Thyroid gland (tissue), 4 donors: ENCODE measurements at regions not wholly inside any gene's neighbourhood (a gene's known extent, or its start where the extent isn't known, plus 50 kb on each side); places are given as distances from the start of the nearest gene placed in this dataset.

Experiments
- DNase-seq, 2 donors: peaks; one replicate each; pipeline ENCODE4 v3.0.0-alpha.2; 2019
- H3K27ac ChIP-seq, 3 donors: fragments of 200-600 bp; sonication (generic); 1 replicate in 2 of 3; 2 replicates in 1 of 3; pipeline ENCODE4 v1.5.1; 2016 to 2019; ENCODE audit warnings: mild to moderate bottlenecking in 1 of 3, moderate library complexity in 1 of 3
- H3K27me3 ChIP-seq: fragments of 200-600 bp; sonication (generic); one replicate; pipeline ENCODE4 v1.5.1; 2019
- H3K36me3 ChIP-seq, 2 donors: fragments of 200-600 bp; sonication (generic); one replicate each; pipeline ENCODE4 v1.5.1; 2016 to 2019
- H3K4me1 ChIP-seq, 2 donors: fragments of 200-600 bp; sonication (generic); one replicate each; pipeline ENCODE4 v1.5.1; 2017 to 2019
- H3K4me3 ChIP-seq, 3 donors: fragments of 200-600 bp; sonication (generic); replicated peaks in 1 of 3; 1 replicate in 2 of 3; 2 replicates in 1 of 3; pipeline ENCODE4 v1.5.1; 2016; ENCODE audit warnings: mild to moderate bottlenecking in 1 of 3
- H3K9me3 ChIP-seq: fragments of 200-600 bp; sonication (generic); one replicate; pipeline ENCODE4 v1.5.1; 2017
- POLR2A ChIP-seq, 2 donors: fragments of 450-650 bp; IDR thresholded peaks; one replicate each; pipeline ENCODE4 v1.6.1; 2017; ENCODE audit warnings: antibody characterized with exemption in 2 of 2, mild to moderate bottlenecking in 2 of 2, moderate library complexity in 1 of 2
- WGBS, 2 donors: methylation state at CpG; one replicate each; pipeline ENCODE4 v1.1.5; 2017; 5-methylcytosine and 5-hydroxymethylcytosine counted together
- intact Hi-C: fragments of 100-400 bp; cut with DNase I; formaldehyde crosslinking; loops from one replicate; pipeline ENCODE4 v1.15.1; 2023
- TF ChIP-seq, protein P1 (sequence below), 6 experiments: fragments of 200-600 bp in 3 of 6; fragments of 450-650 bp in 3 of 6; sonication (generic) in 3 of 6; IDR thresholded peaks; one replicate each; pipeline ENCODE4 v1.5.1; 2016 to 2019; ENCODE audit warnings: antibody characterized with exemption in 6 of 6, mild to moderate bottlenecking in 2 of 6, inconsistent platforms in 1 of 6, moderate library complexity in 1 of 6

DNA sequence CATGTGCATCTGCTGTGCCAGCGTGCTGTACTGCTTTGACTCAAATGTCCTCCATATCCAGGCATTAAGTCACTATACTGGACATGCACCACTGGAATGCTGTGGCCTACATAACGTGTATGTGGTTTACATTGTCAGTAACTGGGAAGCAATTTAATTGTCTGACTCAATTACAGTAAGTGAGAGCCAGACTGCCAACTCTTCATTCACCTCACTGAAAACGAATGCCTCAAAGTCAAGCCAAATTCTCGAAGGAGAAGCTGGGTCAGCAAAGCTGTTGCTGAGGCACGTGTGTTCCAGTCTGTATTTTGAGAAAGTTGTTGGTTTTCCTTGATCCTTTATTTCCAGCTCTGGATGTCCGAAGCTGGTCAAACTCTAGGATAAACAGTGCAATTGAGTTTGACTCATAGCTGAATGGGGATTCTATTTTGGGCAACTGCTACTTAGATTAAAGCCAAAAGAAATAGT lies 534.3 kb downstream of the COL12A1 start:
- H3K4me1 ChIP-seq, result no peaks in the 10 kb centered on the region
- H3K36me3 ChIP-seq, result no peaks in the 10 kb centered on the region
- TF ChIP-seq, protein P1, sequence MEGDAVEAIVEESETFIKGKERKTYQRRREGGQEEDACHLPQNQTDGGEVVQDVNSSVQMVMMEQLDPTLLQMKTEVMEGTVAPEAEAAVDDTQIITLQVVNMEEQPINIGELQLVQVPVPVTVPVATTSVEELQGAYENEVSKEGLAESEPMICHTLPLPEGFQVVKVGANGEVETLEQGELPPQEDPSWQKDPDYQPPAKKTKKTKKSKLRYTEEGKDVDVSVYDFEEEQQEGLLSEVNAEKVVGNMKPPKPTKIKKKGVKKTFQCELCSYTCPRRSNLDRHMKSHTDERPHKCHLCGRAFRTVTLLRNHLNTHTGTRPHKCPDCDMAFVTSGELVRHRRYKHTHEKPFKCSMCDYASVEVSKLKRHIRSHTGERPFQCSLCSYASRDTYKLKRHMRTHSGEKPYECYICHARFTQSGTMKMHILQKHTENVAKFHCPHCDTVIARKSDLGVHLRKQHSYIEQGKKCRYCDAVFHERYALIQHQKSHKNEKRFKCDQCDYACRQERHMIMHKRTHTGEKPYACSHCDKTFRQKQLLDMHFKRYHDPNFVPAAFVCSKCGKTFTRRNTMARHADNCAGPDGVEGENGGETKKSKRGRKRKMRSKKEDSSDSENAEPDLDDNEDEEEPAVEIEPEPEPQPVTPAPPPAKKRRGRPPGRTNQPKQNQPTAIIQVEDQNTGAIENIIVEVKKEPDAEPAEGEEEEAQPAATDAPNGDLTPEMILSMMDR (IDR thresholded peaks at IDR 0.05), result no peak
- TF ChIP-seq POLR2A (IDR thresholded peaks at IDR 0.05), result no peak
- no peak overlapping the region for H3K4me3 ChIP-seq
- DNase-seq, result no peak
- 55 to 70% methylated on average over 6 of the region's 6 CpGs for WGBS, 2 donors
- no peaks in the 10 kb centered on the region for H3K27me3 ChIP-seq
- H3K9me3 ChIP-seq, result no peaks in the 10 kb centered on the region
- no peak overlapping the region for H3K27ac ChIP-seq
- intact Hi-C loops, result no loop called here

DNA sequence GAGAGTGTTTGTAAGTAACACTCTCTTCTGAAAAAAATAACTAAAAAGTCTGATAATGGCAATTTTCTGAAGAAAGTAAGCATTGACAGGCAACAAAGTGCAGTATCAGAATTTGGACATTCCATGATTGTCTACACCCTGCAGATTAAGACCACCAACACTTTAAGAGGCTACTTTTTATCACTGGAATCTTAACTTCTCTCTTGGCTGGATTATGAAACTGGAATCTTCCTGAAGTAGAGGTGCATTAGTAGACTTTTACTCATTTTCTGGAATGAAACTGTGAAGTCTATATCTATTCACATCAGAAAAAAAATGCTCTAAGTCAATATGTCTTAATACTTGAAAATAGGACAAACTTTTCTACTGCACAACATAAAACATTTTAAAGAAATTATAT lies 547.5 kb downstream of the COL12A1 start:
- intact Hi-C loops, result no loop called here
- TF ChIP-seq POLR2A (IDR thresholded peaks at IDR 0.05), result no peak
- TF ChIP-seq, protein P1 (IDR thresholded peaks at IDR 0.05), result no peak

DNA sequence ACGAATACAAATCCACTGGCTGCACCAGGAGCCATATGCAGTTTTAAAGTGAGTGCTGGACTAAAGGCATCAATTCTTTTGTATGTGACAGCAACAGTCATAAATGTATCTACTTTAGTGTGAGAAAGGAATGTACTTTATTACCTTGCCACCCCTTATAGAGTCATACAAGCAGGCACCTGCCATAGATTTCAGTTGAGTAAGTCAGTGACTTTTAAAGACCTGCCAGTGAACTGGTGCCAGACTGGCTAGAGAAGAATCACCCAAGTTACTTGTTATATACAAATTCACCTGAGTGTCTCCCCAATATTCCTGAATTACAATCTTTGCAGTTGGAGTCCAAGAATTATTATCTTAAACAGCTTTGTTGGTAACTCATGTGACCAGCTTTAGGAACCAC lies 547.9 kb downstream of the COL12A1 start:
- intact Hi-C loops, result no loop called here
- no peaks in the 10 kb centered on the region for H3K36me3 ChIP-seq
- no peak for DNase-seq
- TF ChIP-seq POLR2A (IDR thresholded peaks at IDR 0.05), result no peak
- TF ChIP-seq, protein P1 (IDR thresholded peaks at IDR 0.05), result no peak
- no peaks in the 10 kb centered on the region for H3K27me3 ChIP-seq
- no peak overlapping the region for H3K27ac ChIP-seq
- no peak overlapping the region for H3K4me3 ChIP-seq
- WGBS, 2 donors, result 89 to 94% methylated on average over 1 of the region's 1 CpG
- H3K9me3 ChIP-seq, result no peaks in the 10 kb centered on the region
- H3K4me1 ChIP-seq, result no peaks in the 10 kb centered on the region

More for the DNA sequence above, 547.5 kb downstream of the COL12A1 start:
- Histone ChIP-seq H3K27me3 (no peaks in the 10 kb centered on the region), H3K27ac (no peak overlapping the region), H3K4me1 (no peaks in the 10 kb centered on the region), H3K9me3 (no peaks in the 10 kb centered on the region), H3K4me3 (no peak overlapping the region), H3K36me3 (no peaks in the 10 kb centered on the region)
- DNase-seq, result no peak

DNA sequence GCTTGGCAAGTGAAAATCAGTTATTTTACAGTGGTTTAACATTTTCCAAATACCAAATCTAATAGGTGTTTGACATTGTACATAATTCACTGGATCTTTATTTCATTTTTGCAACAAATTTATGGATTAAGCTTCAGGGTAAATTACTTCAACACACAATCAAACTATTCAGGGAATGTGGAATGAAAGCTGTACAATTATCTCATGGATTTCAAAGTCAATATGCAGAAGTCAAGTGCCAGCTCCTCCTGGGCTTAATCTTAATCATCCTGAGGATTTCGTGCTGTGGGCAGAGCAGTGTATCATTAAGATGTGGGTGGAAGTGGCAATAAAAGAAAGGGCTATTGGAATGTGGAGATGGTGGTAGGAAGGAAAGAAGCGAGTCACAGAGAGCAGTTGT lies 548.8 kb downstream of the COL12A1 start:
- WGBS, 2 donors, result 71 to 74% methylated on average over 2 of the region's 2 CpGs
- TF ChIP-seq POLR2A (IDR thresholded peaks at IDR 0.05), result no peak
- TF ChIP-seq, protein P1 (IDR thresholded peaks at IDR 0.05), result no peak

DNA sequence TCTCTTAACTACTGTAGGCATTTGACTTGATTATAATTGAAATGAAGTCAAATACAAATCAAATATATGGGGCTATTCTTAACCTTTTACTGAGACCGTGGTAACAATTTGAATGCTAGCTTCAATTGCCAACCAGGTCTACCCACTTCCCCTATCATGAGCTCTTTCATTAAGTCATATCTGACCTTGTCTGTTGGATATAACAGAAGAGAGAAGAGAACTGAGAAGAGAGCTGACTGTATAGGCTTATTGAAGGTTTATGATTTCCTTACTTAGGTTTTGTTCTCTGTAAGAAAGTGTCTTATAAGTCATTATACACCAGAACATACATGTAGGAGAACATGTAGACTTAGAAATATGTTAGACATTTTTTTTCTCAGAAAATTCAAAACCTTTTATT lies 549.4 kb downstream of the COL12A1 start:
- Histone ChIP-seq H3K4me3 (no peak overlapping the region), H3K9me3 (no peaks in the 10 kb centered on the region), H3K27ac (no peak overlapping the region), H3K4me1 (no peaks in the 10 kb centered on the region), H3K27me3 (no peaks in the 10 kb centered on the region), H3K36me3 (no peaks in the 10 kb centered on the region)
- WGBS, 2 donors, result 88 to 98% methylated on average over 1 of the region's 1 CpG
- intact Hi-C loops, result no loop called here
- TF ChIP-seq POLR2A (IDR thresholded peaks at IDR 0.05), result no peak
- TF ChIP-seq, protein P1 (IDR thresholded peaks at IDR 0.05), result no peak
- no peak for DNase-seq

More for the DNA sequence above, 548.8 kb downstream of the COL12A1 start:
- H3K9me3 ChIP-seq, result no peaks in the 10 kb centered on the region
- intact Hi-C loops, result no loop called here
- H3K27me3 ChIP-seq, result no peaks in the 10 kb centered on the region
- H3K4me1 ChIP-seq, result no peaks in the 10 kb centered on the region
- no peak for DNase-seq
- H3K4me3 ChIP-seq, result no peak overlapping the region
- H3K27ac ChIP-seq, result no peak overlapping the region
- H3K36me3 ChIP-seq, result no peaks in the 10 kb centered on the region
